RCC 7860 (cell line): ENCODE measurements at regions not wholly inside any gene's neighbourhood (a gene's known extent, or its start where the extent isn't known, plus 50 kb on each side); places are given as distances from the start of the nearest gene placed in this dataset.
"Not testable (repeated sequence)": the region's sequence is repeated elsewhere in the genome, so short reads cannot be mapped to it uniquely, and the experiment has no call there.

Experiments
- DNase-seq: peaks from one replicate; pipeline ENCODE4 v3.0.0-alpha.2; 2015; ENCODE audit warnings: low spot score
- FAIRE-seq: peaks from 2 replicates; lab custom pipeline; 2012; peaks lifted over from hg19 to GRCh38; lab: Jason Lieb, UNC

DNA sequence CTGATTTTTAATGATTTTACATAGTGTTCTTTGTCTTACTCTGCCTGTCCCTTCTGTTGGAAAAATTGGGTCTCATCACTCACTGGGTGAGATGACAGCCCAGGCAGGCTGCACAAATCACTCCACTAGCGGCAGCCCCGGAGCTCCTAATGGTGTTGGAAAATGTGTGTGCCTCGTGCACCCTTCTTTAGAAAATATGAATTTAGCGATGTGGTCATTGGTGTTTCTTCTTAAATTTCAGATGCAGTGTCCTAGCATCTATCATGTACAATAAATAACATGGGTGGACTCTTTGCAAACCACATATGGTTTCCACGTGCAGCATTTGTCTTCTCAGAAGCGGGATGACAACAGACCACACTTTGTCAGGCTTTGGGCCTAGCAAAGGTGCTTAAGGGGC lies 194.2 kb downstream of the ACKR3 start:
- no peak for FAIRE-seq

DNA sequence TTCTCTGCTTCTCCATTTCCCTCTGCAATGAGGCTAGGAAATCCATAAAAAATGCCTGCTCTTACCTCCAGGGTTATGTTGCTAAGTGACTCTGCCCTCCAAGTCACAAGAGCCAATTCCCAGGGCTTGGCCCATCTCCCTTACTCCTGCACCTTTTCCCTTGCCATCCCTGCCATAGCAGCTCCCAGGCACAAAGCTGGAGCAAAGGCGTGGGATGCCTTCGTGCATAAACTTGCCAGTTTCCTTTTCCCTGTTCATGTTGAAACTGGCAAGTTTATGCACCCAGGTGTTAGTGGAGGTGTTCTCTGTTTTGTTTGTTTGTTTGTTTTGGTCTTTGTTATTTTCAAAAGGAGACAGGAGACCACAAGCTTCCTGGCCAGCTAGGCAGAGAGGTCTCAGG lies 195.1 kb downstream of the ACKR3 start:
- DNase-seq (no peak), FAIRE-seq (no peak)

More for the DNA sequence above, 194.2 kb downstream of the ACKR3 start:
- DNase-seq: no peak

DNA sequence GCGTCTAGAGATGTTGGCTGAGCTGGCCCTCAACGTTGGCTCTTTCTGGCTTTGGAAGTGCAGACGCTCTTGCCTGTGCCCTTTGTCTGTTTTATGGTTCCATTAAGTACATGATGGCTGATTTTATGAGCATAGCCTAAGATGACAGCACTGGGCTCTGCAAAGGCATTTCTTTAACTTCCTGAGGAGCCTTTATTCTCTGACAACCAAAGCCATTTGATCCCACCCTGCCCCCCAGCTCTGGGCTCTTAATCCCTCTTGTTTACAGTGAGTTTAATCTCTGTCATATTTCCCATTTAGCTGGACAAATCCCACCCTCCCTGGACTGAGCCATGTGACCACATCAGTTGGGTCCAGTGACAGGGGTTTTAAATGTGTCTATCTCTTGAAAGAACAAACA lies 195.9 kb downstream of the ACKR3 start:
- FAIRE-seq (no peak), DNase-seq (no peak)

DNA sequence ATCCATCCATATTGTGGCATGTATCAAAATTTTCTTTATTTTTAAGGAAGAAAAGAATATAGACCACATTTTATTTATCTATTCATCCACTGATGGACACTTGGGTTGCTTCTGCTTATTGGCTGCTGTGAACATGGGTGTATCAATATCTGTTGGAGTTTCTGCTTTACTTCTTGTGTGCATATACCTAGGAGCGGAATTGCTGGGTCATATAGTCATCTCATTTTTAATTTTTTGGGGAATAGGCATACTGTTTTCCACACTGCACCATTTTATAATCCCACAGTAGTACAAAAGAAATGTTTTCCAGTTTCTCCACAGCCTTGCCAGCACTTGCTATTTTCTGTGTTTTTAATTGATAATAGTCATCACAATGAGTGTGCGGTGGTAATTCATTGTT lies 197.2 kb downstream of the ACKR3 start:
- FAIRE-seq (no peak), DNase-seq (no peak)

DNA sequence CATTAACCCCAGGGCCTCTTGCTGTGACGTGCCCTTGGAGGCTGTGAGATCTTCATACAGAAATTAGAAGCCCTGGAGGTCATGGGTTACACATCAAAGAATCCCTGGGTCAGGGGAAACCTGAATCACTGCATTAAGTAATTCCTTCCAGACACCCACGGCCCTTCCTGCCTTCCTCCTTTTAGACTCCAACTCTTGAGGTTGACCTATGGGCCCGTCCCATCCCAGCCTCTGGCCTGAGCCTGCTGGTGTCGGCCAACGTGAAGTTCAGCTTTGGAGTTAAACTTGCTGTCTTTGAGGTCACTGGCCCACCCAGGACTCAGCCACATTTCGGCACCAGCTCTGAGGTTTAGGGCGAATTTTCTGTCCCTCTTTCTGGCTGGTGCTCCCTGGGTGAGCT lies 198.3 kb downstream of the ACKR3 start:
- FAIRE-seq (no peak), DNase-seq (peak; percentile 42)

DNA sequence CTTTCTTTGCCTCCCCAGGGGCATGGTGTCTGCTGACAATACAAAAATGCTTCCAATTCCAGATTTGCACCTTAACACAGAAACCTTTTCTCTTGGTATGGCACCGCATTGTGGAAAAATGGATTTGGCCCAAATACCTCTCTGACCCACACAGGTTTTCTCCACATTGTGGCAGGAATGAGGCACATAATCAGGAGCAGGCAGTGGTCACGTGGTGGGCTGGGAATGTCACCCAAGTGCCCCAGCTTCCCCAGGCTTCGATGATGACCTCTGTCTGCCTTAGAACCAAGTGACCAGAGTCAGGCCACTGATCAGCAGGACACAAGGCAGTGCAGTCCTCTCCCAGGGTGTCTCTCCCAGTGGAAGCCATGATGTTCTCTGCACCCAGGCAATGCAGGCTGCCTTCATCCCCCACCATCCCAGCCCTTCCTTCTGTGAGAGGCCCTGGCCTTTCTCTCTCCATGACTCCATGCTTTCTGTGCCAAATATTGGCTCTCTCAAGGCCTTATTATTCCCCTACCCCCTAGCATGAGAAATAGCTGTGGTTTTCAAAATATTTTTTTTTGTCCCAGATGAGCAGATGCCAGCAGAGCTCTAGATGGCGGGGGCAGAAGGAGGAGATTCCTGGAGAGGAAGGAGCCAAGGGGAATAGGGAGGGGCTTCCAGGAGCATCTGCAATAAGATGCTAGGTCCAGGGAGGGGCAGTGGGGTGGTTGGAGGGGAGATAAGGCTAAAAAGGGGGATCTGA lies 198.9 kb downstream of the ACKR3 start:
- DNase-seq (peak; percentile 86), FAIRE-seq (peak; percentile 81)

DNA sequence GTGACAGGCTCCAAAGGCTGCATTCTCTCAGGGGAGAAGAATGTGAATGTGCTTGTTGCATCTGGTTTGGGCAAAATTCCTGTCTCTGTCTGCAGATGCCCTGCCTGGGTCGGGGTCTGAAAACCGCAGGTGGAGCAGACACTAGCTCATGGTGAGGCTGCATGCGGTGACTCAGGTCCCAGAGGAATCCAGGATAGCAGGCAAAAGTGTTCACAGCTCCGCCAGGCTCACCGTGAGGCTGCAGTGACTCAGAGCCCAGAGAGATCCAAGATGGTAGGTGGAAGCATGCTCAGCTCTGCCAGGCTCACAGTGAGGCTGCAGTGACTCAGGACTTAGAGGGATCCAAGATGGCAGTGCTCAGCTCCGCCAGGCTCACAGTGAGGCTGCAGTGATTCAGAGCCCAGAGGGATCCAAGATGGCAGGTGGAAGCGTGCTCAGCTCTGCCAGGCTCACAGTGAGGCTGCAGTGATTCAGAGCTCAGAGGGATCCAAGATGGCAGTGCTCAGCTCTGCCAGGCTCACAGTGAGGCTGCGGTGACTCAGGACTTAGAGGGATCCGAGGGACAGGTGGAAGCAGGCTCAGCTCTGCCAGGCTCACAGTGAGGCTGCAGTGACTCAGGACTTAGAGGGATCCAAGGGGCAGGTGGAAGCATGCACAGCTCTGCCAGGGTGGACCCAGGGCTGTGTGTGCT lies 200.5 kb downstream of the ACKR3 start:
- FAIRE-seq (peak; percentile 99), DNase-seq (peak; percentile 100)

DNA sequence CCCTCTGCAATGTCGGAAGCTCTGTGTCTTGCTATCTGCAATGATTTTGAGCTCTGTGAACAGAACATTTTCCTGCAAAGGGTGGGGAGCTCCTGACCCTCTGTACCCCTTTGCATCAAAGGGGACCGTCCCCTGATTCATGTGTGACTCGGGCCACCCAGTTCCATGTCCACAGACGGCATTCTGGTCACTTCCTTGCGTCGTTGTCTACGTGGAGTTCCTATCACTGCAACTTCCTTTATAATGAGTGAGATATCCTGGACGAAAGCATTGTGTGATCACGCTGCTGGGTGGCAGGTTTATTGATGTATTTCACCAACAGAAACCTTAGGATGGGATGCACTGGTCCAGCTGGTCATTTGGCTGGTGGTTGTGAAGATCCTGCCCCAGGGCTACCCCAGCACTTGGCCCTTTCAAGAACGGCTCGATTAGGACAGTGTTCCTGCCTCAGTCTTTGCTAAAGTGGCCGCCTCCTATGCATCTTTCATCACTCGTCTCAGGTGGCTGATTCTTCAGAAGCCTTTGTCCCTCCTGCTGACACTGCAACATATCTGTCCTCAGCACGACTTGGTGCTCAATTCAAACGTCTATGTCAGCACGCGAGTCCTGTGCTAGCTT lies 202.7 kb downstream of the ACKR3 start:
- DNase-seq: no peak
- no peak for FAIRE-seq

DNA sequence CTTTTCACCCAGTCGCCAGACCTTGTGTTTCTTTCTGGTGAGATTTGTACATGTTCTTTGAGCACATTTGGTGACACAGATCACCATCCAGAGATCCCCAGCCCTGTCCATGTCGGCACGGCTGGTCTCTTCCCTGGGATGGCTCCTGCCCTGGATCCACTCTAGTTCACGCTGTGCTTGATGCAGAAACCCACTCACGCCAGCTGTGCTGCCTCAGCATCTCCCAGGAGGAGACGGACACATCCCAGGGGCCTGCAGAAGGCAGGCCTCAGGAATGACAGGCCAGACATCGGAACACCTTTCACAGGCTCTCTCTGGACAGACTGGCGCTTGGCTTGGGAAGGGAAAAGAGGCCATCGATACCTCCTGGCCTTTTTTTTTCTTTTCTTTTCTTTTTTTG lies 203.6 kb downstream of the ACKR3 start:
- DNase-seq (no peak), FAIRE-seq (no peak)

DNA sequence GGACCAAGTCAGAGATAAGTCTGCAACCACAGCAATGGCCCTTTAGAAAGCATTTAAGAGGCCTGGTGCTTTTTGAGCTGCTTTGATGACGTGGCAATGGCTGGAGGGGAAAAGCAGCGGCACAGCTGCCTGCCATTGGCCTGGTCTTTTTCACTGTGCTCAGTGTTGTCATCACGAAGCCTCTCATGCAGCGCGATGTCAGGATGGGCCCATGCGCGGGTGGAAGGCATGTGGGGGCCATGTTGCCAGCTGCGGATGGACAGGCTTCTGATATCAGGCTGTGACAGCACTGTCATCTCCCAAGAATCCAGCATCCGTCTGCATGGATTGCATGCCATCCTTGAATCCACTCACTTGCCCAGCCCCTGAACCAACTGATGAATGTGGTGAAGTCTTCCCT lies 204.5 kb downstream of the ACKR3 start:
- FAIRE-seq: no peak
- DNase-seq: no peak

DNA sequence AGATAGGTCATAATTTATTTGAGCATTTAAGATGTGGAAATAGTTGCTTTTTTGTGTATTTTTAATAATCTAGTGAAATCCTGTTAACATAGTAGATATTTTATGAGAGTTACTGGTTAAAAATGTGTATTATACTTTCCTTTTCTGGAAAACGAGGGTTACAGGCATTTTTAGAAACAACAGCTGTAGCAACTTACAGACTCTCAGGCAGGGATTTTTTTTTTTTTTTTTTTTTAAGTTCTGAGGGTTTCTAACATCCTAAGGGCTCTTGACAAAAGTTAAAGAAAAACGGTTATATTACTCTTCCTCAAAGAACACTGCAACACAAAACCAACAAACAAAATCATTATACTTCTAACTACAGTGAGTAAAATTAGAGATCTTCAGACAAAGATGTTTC lies 205.9 kb downstream of the ACKR3 start:
- DNase-seq (no peak), FAIRE-seq (peak; percentile 10)

DNA sequence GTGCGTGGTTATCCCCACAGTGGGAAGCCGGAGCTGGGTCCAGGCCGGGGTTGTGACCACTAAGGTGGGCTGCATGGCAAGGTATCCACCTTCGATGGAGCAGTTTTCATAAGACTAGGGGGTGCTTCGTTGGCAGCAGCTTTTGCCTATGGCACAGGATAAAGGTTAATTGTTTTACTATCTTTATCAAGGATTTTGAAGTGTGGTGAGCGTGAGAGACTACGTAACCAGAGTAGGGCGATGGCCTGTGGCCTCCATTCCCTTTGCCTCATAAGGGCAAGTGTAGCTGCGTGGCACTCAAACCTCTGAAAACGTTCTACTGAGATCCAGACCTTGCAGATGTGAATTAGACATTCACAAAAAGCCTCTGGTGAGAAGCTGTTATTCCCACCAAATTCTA lies 206.6 kb downstream of the ACKR3 start:
- no peak for DNase-seq
- FAIRE-seq: no peak

DNA sequence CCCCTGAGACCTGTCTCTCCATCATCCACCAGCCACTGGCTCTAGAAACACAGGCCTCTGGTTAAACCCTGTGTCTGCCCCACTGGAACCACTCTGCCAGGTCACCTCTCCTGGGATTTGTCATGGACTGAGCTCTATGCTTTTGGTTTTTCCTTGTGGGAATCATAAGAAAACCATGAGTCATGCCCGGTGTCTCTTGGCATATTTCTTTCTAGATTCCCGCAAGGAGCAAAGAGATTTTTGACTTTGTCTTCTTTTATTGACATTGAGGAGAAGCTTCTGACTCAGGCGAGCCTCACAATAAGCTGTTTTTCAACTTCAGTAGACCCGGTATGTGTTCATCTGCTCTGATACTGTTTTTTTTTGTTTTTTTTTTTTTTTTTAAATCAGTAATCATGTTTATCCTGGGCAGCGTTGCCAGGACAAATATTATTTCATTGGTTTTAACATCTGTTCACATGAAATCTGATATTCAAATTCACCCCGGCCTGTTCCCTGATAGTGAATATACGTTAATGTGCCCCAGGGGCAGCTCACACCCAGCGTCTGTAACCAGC lies 207.1 kb downstream of the ACKR3 start:
- DNase-seq (peak; percentile 96), FAIRE-seq (peak; percentile 98)

DNA sequence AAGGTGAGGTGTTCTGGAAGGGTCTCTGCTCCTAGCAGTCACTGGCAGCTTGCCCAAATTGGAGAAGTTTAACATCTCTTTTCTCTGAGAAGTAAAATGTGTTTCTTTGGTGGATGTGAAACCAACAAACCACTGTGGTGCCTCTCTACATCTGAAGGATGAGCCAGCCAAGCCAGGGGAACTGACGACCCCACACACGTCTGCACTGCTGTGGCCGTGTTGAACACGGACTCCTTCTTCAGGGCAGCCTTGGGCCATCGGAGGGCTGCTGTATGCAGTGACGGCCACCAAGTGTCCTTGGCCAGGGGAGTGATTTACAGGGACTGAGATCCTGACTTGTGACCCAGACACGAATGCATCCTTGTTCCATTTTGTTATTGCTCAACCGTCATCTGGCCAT lies 207.8 kb downstream of the ACKR3 start:
- no peak for DNase-seq
- FAIRE-seq: no peak

DNA sequence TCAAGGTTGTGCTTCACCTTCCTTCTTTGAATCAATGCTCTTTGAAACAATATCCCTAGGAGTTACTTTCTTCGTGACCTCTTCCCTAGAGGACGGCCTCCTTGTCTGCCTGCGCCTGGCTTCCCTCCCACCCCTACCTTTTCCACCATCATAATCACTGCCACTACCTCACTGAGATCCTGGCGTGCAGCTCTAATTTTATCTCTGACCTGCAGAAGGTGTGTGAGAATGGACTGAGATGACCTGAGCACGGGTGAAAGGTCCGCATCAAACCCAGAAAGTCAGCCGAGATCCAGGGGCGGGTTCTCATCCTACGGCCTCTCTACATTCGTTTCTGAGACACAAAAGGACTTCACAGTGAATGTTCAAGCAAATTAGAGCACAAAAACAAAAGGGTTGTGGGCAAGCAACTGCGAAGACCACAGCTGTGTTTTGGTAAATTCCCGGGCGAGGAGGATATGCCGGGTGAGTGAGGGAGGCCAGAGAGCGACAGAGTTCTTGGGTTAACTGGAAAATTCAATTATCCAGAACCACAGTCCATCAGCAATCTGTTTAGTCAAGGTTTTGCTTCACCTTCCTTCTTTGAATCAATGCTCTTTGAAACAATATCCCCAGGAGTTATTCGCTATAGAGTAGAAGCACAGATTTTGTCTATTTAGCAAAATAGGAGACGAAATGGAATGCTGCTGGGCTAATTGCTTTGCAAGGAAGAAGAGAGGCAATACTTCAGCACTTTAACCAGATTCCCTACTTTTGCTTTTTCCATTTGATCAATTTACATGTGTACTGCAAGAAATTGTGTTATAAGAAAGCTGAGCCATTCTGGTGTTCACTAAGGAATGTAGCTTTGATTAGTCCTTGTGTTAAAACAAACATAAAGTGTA lies 212.6 kb downstream of the ACKR3 start:
- DNase-seq (no peak), FAIRE-seq (no peak)

DNA sequence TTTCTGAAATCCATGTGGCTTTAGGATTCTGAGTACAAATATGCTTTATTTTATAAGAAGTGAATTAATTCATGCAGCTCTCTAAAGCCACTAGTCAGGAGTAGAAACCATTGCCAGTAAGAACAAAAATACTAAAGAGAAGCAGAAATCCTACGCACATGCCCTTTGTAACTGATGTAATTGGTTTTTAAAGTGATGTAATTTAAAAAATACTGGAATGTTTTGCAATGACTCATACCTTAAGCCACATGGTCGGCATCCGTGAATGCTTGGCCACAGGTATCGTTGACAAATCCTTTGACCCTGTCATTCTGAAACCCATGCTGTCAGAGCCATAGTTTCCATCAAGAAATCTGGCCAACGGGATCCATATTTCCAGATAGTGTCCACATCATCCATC lies 213.3 kb downstream of the ACKR3 start:
- DNase-seq (no peak), FAIRE-seq (no peak)

DNA sequence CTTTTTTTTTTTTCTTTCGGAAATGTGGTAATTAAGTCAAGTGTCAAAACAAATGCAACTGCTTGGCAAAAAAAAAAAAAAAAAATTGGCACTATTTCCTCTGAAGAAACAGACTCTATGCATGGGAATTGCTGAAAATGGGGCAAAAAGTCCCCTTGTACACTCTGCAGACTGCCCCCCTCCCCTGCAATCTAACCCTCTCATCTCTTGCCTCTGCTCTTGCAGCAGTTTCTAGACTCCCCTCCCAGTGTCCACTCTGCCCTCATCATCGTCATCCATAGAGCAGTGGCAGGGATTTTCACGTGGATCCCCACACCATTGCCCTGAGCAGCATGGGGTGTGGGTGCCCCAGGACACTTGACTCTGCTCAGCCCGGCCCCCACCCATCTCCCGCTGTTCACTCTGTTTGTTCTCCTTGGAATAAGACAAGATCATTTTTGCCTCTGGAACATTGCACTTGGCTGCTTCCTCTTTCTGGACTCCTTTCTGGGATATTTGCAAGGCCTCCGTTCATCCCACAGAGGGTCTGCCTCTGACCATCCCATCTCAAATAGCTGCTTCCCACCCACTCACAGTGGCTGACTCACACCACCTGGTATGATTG lies 213.9 kb downstream of the ACKR3 start:
- FAIRE-seq (no peak), DNase-seq (no peak)

DNA sequence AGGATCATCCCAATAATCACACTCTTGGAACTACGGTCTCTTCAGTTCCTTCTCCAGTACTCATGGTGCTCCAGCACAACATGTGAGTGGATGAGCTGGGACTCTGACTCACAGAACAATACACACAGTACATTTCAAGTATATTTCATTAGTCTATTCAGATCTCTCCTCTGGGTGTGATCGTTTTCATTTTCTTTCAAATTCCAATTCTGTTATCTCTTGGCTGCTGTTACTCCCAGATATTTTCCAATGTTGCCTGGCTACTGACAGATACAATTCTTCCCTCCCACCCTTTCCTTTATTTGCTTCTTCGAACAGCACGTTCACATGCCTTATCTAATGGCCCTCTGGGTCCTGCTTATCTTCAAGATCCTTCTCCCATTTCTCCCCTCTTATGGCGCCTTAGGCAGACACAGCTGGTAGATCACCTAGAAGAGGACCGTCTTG lies 216.0 kb downstream of the ACKR3 start:
- FAIRE-seq (no peak), DNase-seq (no peak)

DNA sequence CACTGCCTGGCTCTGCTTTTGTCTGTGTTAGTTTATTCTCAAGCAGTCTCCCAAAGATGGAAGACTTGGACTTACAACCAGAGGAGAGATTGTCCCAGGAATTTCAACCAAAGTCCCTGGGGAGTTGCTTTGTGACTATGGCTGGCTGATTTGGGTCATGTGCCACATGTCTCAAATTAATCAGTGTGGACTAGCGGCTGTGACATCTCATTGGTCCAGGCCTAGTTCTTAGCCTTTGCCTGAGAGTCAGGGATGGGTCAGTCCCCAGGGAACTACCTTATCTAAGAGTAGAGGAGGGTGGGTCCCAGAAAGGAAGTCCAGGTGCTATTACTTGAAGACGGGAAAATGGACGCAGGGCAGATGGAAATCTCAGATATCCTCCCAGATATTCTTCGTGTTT lies 217.1 kb downstream of the ACKR3 start:
- no peak for FAIRE-seq
- no peak for DNase-seq

DNA sequence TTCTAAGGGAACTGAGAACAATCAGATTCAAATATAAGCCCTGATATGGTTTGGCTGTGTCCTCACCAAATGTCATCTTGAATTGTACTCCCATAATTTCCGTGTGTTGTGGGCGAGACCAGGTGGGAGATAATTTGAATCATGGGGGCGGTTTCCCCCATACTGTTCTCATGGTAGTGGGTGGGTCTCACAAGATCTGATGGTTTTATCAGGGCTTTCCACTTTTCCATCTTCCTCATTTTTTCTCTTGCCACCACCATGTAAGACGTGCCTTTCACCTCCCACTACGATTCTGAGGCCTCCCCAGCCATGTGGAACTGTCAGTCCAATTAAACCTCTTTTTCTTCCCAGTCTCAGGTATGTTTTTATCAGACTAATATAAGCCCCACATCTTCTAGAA lies 217.8 kb downstream of the ACKR3 start:
- DNase-seq, FAIRE-seq: not testable (repeated sequence)
